Stimulated activated CD4-positive, alpha-beta T cell treated with anti-CD3 and anti-CD28 coated beads, Interleukin-15, amount 100 ng/mL, for 48 hours (primary cell): ENCODE measurements at regions not wholly inside any gene's neighbourhood (a gene's known extent, or its start where the extent isn't known, plus 50 kb on each side); places are given as distances from the start of the nearest gene placed in this dataset.

ENCODE experiments used
- DNase-seq, 2 donors: peaks; one replicate each; pipeline ENCODE4 v3.0.0-alpha.2; 2020; ENCODE audit warnings: low read depth in 2 of 2

- no peak for DNase-seq
Measured at GRCh38 chr1:55512466-55512865, 297.3 kb upstream of the USP24 start.

- no peak for DNase-seq
Measured at GRCh38 chr1:55507578-55507931, 292.4 kb upstream of the USP24 start.

- DNase-seq: no peak
Measured at GRCh38 chr1:55506740-55507577, 291.8 kb upstream of the USP24 start.

GRCh38 chr1:55505326-55505725, 290.2 kb upstream of the USP24 start:
- no peak for DNase-seq

GRCh38 chr1:55504306-55504731, 289.2 kb upstream of the USP24 start:
- DNase-seq: no peak

- no peak for DNase-seq
Measured at GRCh38 chr1:55503663-55504305, 288.6 kb upstream of the USP24 start.

GRCh38 chr1:55500601-55501000, 285.4 kb upstream of the USP24 start:
- DNase-seq: no peak

- no peak for DNase-seq
Measured at GRCh38 chr1:55490547-55490946, 275.4 kb upstream of the USP24 start.

- no peak for DNase-seq
Measured at GRCh38 chr1:55484173-55484572, 269.0 kb upstream of the USP24 start.

GRCh38 chr1:55483523-55483922, 268.4 kb upstream of the USP24 start:
- no peak for DNase-seq

GRCh38 chr1:55481634-55482033, 266.5 kb upstream of the USP24 start:
- DNase-seq: no peak

- no peak for DNase-seq
Measured at GRCh38 chr1:55480029-55480795, 265.0 kb upstream of the USP24 start.

GRCh38 chr1:55478742-55479141, 263.6 kb upstream of the USP24 start:
- no peak for DNase-seq

GRCh38 chr1:55477953-55478352, 262.8 kb upstream of the USP24 start:
- no peak for DNase-seq

- DNase-seq: no peak
Measured at GRCh38 chr1:55476445-55477015, 261.4 kb upstream of the USP24 start.

GRCh38 chr1:55474168-55474786, 259.1 kb upstream of the USP24 start:
- DNase-seq: no peak

- no peak for DNase-seq
Measured at GRCh38 chr1:55473661-55474060, 258.5 kb upstream of the USP24 start.

- no peak for DNase-seq
Measured at GRCh38 chr1:55472784-55473183, 257.6 kb upstream of the USP24 start.

GRCh38 chr1:55472115-55472514, 257.0 kb upstream of the USP24 start:
- DNase-seq: no peak

- no peak for DNase-seq
Measured at GRCh38 chr1:55468142-55468795, 253.1 kb upstream of the USP24 start.

- DNase-seq: no peak
Measured at GRCh38 chr1:55466921-55467320, 251.8 kb upstream of the USP24 start.
